ENCODE measurements at regions not wholly inside any gene's neighbourhood (a gene's known extent, or its start where the extent isn't known, plus 50 kb on each side); places are given as distances from the start of the nearest gene placed in this dataset.
A peak's percentile ranks its signal among the peaks of the same experiment; 100 is the strongest.

DNA sequence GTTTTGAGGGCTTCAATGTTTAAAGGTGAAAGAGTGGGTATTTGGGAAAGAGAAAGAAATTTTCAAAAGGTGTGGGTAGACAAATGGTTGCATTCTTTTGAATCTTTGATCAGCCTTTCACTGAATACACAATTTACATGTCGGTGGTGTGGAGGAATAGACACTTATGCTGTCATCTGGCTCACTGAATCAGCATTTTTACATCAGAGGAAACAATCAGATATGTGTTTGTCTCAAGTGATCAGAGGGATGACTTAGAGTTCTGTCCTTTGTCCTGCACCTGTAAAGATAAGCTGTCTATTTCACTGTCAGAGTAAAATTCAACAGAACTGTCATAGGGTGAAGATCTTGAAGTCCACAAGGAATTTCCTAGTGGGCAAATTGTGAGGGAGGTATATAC lies 170.9 kb upstream of the USP25 start:
- H3K27ac ChIP-seq = no peak overlapping the region
- no peak for TF ChIP-seq CTCF (conservative IDR thresholded peaks at IDR 0.05)

DNA sequence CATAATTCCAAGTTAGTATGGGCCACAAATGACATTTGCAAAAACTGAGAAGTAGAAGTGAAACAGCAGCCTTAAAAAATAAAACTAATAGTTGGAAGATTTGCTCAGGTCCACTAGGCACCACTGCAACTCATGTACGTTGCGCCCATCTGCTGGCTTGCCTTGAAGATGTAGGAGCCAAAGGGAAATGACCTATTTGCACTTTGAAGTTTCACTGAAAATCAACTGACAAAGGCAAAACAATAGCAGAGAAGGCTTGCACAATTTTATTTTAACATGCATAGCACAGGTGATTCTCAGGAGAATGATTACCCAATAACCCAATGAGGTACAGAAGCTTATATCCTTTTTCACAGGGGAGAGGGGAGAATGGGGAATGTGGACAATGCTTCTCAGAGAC lies 170.1 kb upstream of the USP25 start:
- TF ChIP-seq CTCF (conservative IDR thresholded peaks at IDR 0.05) = no peak
- no peak overlapping the region for H3K27ac ChIP-seq

DNA sequence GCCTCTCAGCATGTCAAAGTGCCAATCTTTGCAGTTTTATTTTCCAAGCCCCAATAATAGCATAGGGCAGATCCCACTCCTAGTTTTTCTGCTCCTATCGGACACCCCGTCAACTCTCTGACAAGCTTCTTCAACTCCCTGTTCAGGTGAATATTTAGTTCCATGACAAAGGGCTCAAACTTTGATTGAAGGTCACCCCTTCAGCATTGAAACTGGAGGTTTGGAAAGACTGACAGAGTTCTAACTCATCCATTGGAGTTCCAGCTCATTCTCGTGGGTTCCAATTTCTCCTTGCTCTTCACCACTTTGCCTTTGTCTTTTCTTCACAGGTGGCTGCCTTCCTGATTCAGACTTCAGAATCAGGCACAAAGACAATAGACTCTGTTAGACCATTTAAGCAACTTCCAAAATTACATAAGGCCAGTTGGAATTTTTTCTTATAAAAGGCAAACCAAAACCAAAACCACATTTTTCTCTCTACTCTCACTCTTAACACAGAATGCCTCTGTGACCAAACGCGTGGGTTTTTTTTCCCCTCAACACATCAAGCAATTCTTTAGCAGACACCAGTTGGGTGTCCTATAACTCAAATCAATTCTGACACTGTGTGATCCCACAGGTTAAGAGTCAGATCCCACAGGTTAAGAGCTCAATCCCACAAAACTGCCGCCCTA lies 169.3 kb upstream of the USP25 start:
- H3K27ac ChIP-seq = no peak overlapping the region
- TF ChIP-seq CTCF (conservative IDR thresholded peaks at IDR 0.05) = no peak

DNA sequence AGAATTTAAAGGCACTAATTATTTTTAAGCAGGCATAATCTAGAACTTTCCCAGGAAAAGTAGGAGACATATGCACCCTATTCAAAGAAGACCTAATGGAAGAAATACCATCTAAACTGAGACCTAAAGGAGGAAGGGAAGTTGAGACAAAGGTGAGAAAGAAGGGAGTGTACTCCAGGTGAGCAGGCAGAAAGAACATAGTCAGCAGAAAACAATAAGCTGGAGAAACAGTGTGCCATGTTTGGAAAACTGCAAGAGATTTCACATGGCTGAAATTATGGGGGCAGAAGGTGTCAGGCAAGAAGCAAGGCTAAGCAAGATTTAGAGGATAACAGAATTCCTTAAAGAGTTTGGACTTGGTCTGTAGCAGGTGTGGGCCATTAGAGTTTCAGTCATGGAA lies 167.0 kb upstream of the USP25 start:
- TF ChIP-seq CTCF (conservative IDR thresholded peaks at IDR 0.05) = no peak

DNA sequence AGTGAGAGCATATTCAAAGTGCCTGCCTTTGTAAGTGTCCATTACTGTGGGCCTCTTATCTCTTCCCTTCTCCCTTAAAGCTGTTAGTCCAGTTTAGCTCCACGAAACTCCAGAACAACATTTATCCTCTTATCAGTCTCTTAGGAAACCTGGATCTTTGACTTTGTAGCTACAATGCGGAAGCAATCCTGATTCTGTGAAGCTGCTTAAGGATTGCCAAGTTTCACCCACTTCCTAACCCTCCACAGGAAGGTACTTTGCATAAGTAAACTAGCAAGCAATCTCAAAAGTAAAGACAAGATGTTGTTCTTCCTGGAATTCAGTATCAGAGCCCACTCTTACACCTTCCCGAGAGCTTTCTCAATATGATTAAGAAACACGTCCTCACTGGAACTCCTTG lies 164.9 kb upstream of the USP25 start:
- no peak for TF ChIP-seq CTCF (conservative IDR thresholded peaks at IDR 0.05)
- peak overlapping the region; percentile 76 for H3K27ac ChIP-seq

More for the DNA sequence above, 167.0 kb upstream of the USP25 start:
- H3K27ac ChIP-seq = no peak overlapping the region

- no peak overlapping the region for H3K27ac ChIP-seq
- TF ChIP-seq CTCF (conservative IDR thresholded peaks at IDR 0.05) = no peak
Measured at GRCh38 chr21:15566703-15567102, 163.1 kb upstream of the USP25 start.

GRCh38 chr21:15567191-15567590 lies 162.6 kb upstream of the USP25 start:
- TF ChIP-seq CTCF (conservative IDR thresholded peaks at IDR 0.05) = no peak

More at GRCh38 chr21:15567191-15567590, 162.6 kb upstream of the USP25 start:
- H3K27ac ChIP-seq = no peak overlapping the region

Measured in VCaP (cell line).